Stimulated activated CD4-positive, alpha-beta T cell treated with anti-CD3 and anti-CD28 coated beads, Interleukin-1b, Interleukin-23, amount 100 ng/mL, for 4 hours (primary cell): ENCODE measurements at regions not wholly inside any gene's neighbourhood (a gene's known extent, or its start where the extent isn't known, plus 50 kb on each side); places are given as distances from the start of the nearest gene placed in this dataset.

Experiments
- DNase-seq, 2 donors: peaks; one replicate each; pipeline ENCODE4 v3.0.0-alpha.2; 2020; ENCODE audit warnings: low read depth in 2 of 2

GRCh38 chr15:94100863-94101262 is 130.5 kb upstream of the MCTP2 start:
- DNase-seq: no peak

- no peak for DNase-seq
Observed at GRCh38 chr15:94099574-94099960, 131.8 kb upstream of the MCTP2 start.

- no peak for DNase-seq
Observed at GRCh38 chr15:94098921-94099573, 132.3 kb upstream of the MCTP2 start.

- no peak for DNase-seq
Observed at GRCh38 chr15:94097552-94097951, 133.8 kb upstream of the MCTP2 start.

- DNase-seq: no peak
Observed at GRCh38 chr15:94094310-94094709, 137.1 kb upstream of the MCTP2 start.

- DNase-seq: no peak
Observed at GRCh38 chr15:94086341-94086740, 145.0 kb upstream of the MCTP2 start.

GRCh38 chr15:94083467-94084052 is 147.8 kb upstream of the MCTP2 start:
- no peak for DNase-seq

GRCh38 chr15:94081829-94082228 is 149.5 kb upstream of the MCTP2 start:
- no peak for DNase-seq

GRCh38 chr15:94080989-94081605 is 150.3 kb upstream of the MCTP2 start:
- DNase-seq: no peak

GRCh38 chr15:94080416-94080815 is 150.9 kb upstream of the MCTP2 start:
- DNase-seq: no peak

- no peak for DNase-seq
Observed at GRCh38 chr15:94079968-94080367, 151.4 kb upstream of the MCTP2 start.

GRCh38 chr15:94079459-94079858 is 151.9 kb upstream of the MCTP2 start:
- DNase-seq: no peak

- no peak for DNase-seq
Observed at GRCh38 chr15:94077938-94078337, 153.4 kb upstream of the MCTP2 start.

GRCh38 chr15:94075349-94075748 is 156.0 kb upstream of the MCTP2 start:
- no peak for DNase-seq

GRCh38 chr15:94070356-94071295 is 160.7 kb upstream of the MCTP2 start:
- DNase-seq: no peak

- no peak for DNase-seq
Observed at GRCh38 chr15:94069844-94070243, 161.5 kb upstream of the MCTP2 start.

- DNase-seq: no peak
Observed at GRCh38 chr15:94066811-94067210, 164.6 kb upstream of the MCTP2 start.

- DNase-seq: no peak
Observed at GRCh38 chr15:94066046-94066445, 165.3 kb upstream of the MCTP2 start.

GRCh38 chr15:94064676-94065313 is 166.6 kb upstream of the MCTP2 start:
- DNase-seq: no peak

GRCh38 chr15:94061041-94061440 is 170.3 kb upstream of the MCTP2 start:
- no peak for DNase-seq

- DNase-seq: no peak
Observed at GRCh38 chr15:94059013-94059587, 172.3 kb upstream of the MCTP2 start.
